ENCODE measurements at regions not wholly inside any gene's neighbourhood (a gene's known extent, or its start where the extent isn't known, plus 50 kb on each side); places are given as distances from the start of the nearest gene placed in this dataset.

- no peak for TF ChIP-seq POLR2AphosphoS5 (IDR thresholded peaks at IDR 0.05; ENCODE audit: low read depth, low read length)
- TF ChIP-seq POLR2A (IDR thresholded peaks at IDR 0.05; ENCODE audit: low read depth, low read length) = no peak
- no peak for TF ChIP-seq TAF1 (IDR thresholded peaks at IDR 0.05; ENCODE audit: borderline replicate concordance, low read depth, low read length)
Observed at GRCh38 chr14:101192661-101193000, 289.1 kb upstream of the RTL1 start.

Measured in GM12892 (cell line).